ENCODE measurements at regions not wholly inside any gene's neighbourhood (a gene's known extent, or its start where the extent isn't known, plus 50 kb on each side); places are given as distances from the start of the nearest gene placed in this dataset.
"Not testable (repeated sequence)": the region's sequence is repeated elsewhere in the genome, so short reads cannot be mapped to it uniquely, and the experiment has no call there.

GRCh38 chr10:35876248-35876647, 234.2 kb upstream of the FZD8 start:
- DNase-seq (ENCODE audit: low spot score) = no peak

DNA sequence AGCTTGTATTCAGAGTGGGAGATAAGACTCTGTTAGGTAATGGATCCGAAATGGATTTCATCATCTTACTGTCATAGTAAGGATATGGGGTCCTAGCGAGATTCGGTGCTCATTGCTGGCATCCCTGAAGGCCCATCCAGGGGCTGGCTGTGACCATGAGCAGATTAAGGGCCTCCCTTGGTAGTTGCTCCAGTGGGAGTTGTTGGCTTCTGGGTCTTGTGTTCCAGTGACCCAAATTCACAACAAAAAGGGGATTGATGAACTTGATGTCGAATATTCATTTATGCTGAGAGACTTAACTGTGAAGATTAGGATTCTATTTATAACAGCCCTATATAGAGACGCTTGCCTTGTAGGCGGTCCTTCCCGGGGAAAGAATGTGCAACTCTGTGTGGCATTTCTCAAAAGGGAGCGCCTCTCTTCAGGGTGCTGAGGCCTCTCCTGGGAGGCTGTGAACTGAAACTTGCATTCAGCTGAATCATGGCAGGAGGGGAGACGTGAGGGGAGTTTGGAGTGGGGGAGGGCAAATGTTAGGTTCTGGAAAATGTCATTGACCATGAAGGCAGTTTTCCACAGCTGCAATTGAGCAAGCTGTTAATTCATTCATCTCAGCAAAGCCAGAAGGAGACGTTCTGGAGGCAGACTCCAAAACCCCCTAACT, 233.1 kb upstream of the FZD8 start:
- DNase-seq (ENCODE audit: low spot score) = no peak

DNA sequence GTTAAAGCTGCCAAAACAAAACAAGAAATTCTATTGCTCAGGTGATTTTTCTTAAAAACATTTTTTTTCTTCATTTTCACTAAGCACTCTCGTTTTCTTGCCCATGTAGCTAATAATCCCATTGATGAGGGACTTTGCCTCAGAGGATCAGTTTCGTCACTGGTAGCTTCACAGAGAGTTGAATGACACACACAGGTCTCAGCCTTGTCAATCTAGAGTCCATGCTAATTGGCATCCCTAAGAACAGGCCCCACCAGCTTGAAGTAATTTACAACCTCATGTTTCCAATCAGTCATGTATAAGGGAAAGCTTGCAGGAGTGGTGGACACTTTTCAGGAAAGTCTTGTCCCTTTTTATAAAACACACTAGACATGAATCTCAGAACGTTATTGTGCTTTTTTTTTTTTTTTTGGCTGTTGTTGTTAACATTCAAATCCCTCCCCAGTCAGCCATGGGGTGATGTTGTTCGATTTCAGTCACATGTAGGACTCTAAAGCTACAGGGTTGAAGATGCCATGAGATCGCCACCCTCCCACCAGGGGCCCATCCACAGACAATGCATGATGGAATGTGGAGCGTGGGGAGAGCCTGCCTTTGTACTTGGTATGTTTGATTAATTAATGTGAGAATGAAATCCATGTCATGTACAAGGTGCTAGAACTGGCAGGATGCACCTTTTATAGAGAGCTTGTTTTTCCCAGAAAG, 232.4 kb upstream of the FZD8 start:
- no peak for DNase-seq (ENCODE audit: low spot score)

DNA sequence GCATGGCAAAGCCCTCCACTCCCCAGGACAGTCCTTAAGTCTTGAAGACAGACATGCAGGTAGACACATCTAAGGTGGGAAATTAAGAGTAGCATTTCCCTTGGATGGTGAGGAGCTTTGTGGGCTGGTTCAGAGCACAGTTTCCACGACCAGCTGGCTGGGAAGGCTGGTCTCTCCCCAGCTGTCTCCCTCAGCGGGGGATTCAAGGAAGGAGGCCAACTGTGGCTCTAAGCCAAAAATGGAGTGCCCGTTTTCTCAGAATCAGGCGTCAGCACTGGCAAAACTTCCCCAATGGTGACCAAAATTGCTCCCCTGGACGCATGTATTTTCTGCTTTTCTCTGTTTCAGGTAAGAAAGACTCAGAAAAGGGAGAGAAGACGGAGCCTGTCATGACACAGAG, 230.6 kb upstream of the FZD8 start:
- no peak for DNase-seq (ENCODE audit: low spot score)

- no peak for DNase-seq (ENCODE audit: low spot score)
These were observed 228.7 kb upstream of the FZD8 start for GRCh38 chr10:35870665-35871310.

DNA sequence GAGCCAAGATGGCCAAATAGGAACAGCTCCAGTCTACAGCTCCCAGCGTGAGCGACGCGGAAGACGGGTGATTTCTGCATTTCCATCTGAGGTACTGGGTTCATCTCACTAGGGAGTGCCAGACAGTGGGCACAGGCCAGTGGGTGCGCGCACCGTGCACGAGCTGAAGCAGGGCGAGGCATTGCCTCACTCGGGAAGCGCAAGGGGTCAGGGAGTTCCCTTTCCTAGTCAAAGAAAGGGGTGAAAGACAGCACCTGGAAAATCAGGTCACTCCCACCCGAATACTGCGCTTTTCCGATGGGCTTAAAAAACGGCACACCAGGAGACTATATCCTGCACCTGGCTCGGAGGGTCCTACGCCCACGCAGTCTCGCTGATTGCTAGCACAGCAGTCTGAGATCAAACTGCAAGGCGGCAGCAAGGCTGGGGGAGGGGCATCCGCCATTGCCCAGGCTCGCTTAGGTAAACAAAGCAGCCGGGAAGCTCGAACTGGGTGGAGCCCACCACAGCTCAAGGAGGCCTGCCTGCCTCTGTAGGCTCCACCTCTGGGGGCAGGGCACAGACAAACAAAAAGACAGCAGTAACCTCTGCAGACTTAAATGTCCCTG, 216.7 kb upstream of the FZD8 start:
- not testable (repeated sequence) for DNase-seq (ENCODE audit: low spot score)

DNA sequence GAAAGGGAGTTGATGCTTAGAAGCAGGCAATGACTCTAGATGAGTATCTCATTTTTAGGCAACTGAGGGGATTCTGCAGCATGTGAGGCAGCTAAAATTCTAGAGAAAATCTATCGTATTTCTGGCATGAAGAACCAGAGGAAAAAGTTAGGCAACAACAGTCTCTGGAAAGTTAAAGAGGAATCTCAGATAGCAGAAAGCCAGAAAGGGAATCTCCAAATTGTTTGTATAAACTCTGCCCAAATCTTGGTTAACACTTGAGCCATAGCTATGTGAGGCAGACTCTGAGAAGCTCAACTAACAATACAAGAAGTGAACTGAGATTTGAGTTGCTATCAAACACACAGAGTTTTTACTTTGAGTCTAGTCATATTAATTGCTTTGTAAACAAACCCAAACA, 215.8 kb upstream of the FZD8 start:
- DNase-seq (ENCODE audit: low spot score) = no peak

DNA sequence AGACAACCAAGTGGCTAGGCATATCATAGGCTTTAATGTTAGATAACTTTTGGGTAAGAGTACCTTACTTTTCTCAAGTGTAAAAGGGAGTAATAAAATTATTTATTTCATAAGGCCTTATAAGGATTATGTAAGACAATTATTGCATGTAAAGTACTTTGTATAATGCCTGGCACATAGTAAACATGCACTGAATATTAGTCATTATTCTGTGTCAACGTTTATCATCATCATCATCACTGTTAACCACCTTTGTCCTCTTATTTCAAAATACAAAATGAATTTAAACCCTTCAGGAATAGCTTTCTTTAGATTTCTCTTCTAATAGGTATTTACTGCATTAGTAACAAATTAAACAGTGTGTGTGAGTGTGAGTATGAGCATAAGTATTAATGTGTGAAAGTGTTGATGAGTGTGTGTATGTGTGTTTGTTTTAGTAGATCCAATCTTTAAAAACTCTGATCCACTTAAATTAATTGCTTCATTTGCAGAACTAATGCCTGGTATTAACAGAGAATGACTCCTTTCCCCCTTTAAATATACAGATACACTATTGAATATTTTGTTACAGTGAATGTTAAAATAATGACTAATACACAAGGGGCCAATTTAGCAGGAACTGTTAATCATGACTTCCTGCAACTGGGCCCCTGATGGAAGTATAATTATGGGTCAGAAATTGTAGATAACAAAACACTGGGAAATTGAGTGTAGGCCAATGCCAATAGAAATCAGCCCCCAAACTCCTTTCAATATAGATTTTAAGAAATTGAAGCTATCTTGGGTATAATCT, 213.3 kb upstream of the FZD8 start:
- DNase-seq (ENCODE audit: low spot score) = no peak

GRCh38 chr10:35854661-35855060, 212.6 kb upstream of the FZD8 start:
- no peak for DNase-seq (ENCODE audit: low spot score)

DNA sequence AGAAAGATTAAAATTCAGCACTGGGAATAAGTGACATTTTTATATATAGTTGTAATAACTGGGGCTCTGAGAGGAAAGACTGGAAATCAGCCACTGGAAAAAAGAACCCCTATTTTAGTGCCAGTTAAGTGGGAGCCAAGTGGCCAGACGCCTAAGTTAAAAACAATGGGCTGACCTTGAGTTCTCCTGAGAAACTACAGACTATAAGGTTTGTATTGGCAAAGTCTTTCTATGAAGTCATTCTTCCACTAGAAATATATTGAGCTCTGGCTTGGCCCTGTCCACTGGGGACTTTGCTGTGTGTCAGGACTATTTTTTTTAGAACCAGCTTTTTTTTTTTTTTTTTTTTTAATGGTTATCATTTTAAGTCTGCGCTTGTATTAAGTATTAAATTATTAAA, 210.6 kb upstream of the FZD8 start:
- DNase-seq (ENCODE audit: low spot score) = no peak

- no peak for DNase-seq (ENCODE audit: low spot score)
These were observed 206.3 kb upstream of the FZD8 start for GRCh38 chr10:35848412-35848811.

GRCh38 chr10:35844686-35845085, 202.6 kb upstream of the FZD8 start:
- DNase-seq (ENCODE audit: low spot score) = no peak

DNA sequence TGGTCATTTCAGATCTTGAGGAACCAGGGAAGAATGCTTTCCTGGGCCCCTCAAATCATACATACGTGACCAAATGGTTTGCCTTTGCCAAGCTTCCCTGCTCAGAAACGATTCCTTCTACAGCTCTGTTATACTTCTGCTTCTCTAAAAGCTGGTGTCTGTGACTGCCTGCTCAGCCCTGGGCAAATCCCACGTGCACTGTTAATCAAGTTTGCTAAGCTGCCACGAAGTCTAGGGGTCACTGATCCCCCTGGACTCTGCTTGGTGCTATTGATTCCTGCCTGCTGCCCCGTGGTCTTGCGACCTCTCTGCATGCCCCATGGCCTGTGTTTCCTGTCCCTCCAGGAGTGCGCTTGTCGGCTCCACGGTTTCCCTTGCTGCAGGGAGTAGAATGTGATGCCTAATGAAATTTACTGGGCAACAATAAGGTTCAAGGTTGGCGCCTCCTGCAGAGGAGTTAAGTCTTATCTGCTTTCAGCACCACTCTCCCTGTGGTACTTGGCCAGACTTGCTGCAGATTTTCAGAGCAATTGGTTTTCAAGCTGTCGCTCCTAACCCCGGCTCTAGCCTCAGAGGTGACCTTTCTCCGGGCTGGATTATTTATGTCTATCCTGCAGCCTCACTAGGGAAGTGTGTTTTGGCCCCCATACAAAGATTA, 201.6 kb upstream of the FZD8 start:
- no peak for DNase-seq (ENCODE audit: low spot score)

- DNase-seq (ENCODE audit: low spot score) = no peak
These were observed 196.0 kb upstream of the FZD8 start for GRCh38 chr10:35838054-35838453.

DNA sequence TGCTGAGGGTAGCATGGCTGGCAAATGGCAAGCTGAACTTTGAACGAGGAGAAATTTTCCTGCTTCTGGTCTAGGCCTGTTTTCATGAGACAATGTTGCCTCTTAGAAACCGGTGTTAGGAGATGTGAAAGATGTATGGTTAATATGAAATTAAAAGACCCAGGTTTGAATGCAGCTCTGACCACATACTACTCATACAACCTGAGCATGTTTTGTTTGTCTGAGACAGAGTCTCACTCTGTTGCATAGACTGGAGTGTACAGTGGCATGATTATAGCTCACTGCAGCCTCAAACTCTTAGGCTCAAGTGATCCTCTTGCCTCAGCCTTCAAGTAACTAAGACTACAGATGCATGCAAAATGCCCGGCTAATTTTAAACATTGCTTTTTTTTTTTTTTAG, 193.4 kb upstream of the FZD8 start:
- DNase-seq (ENCODE audit: low spot score) = no peak

DNA sequence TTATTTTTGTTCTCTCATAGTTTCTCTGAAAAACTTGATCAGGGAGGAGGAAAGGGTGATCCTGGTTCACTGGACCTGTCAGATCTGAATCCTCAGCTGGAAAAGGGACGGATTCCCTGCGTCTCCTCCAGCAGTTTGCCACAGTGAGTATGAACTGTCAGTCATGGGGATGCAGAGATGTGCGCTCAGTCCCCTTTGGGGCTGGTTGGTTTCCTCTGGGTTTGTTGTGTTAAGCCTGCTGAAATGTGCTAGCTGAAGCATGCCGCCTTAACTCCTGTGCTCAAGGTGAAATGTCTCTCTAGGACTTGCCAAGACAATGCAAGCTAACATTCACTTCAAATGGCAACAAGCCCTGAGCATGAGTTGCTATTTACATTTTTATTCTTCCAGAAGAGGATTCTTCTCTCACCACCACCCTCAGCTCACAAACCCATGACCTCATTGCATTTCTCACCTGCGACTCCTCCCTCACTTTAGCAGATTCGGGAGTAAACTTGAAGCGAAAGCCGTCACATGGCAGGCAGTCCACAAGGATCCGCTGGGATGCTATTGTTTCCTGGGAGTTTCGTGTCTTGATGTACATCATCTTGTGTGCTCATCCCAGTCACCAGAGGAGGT, 192.9 kb upstream of the FZD8 start:
- no peak for DNase-seq (ENCODE audit: low spot score)

DNA sequence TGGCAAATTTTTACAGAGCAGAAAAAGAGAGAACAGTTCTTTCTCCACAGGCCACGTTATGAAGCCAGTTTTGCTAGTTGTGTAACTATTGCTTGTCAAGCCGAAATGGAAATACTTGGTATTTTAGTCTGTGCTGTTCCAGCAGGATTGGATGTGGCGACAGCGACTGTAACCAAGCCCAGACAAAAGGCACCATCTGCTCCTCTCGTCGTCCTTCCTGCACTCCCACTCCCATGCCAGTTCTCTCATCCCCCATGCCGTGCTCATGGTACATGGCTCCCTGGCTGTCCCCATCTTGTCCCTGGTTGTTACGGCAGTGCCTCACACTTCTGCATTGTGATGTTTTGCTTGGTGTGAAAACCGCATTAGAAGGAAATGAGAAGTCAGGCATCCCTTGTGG, 185.7 kb upstream of the FZD8 start:
- DNase-seq (ENCODE audit: low spot score) = no peak

GRCh38 chr10:35824704-35825103, 182.6 kb upstream of the FZD8 start:
- DNase-seq (ENCODE audit: low spot score) = no peak

- DNase-seq (ENCODE audit: low spot score) = no peak
These were observed 180.2 kb upstream of the FZD8 start for GRCh38 chr10:35822316-35822715.

- no peak for DNase-seq (ENCODE audit: low spot score)
These were observed 179.3 kb upstream of the FZD8 start for GRCh38 chr10:35821339-35821911.
